HEK293 (cell line): ENCODE measurements at regions not wholly inside any gene's neighbourhood (a gene's known extent, or its start where the extent isn't known, plus 50 kb on each side); places are given as distances from the start of the nearest gene placed in this dataset.

ENCODE experiments used
- CTCF ChIA-PET: fragments of 350-600 bp; formaldehyde crosslinking; extraction: SDS; loops from one replicate; lab custom pipeline; 2021; ENCODE audit warnings: antibody characterized with exemption; lab: Yijun Ruan, JAX
- POLR2A ChIA-PET: fragments of 300-600 bp; formaldehyde crosslinking; extraction: SDS; loops from one replicate; lab custom pipeline; 2020; ENCODE audit warnings: antibody characterized with exemption, inconsistent platforms; lab: Yijun Ruan, JAX
- H3K27ac ChIP-seq: fragments of 200-500 bp; sonication (Bioruptor generic); 2 replicates; pipeline ENCODE4 v1.5.1; 2014; ENCODE audit warnings: low read depth, low read length, control low read depth, inconsistent platforms; ENCODE audit errors: extremely low read depth
- H3K36me3 ChIP-seq, 2 experiments: fragments of 200-500 bp in 1 of 2; sonication (Bioruptor generic) in 1 of 2; 1 replicate in 1 of 2; 2 replicates in 1 of 2; pipeline ENCODE4 v1.5.1; 2014 to 2017; ENCODE audit warnings: inconsistent platforms in 2 of 2, low read length in 2 of 2; ENCODE audit not compliant: control insufficient read depth in 2 of 2, insufficient read depth in 1 of 2
- H3K4me1 ChIP-seq: fragments of 200-500 bp; sonication (Bioruptor generic); 2 replicates; pipeline ENCODE4 v1.5.1; 2014; ENCODE audit warnings: mild to moderate bottlenecking, low read length, inconsistent platforms; ENCODE audit not compliant: control insufficient read depth, insufficient read depth
- H3K4me3 ChIP-seq: 2 replicates; pipeline ENCODE4 v1.5.1; 2011; ENCODE audit warnings: low read depth, mild to moderate bottlenecking, control low read depth, low read length, moderate library complexity
- H3K9me3 ChIP-seq: fragments of 200-500 bp; sonication (Bioruptor generic); 2 replicates; pipeline ENCODE4 v1.5.1; 2014; ENCODE audit warnings: low read depth, low read length, inconsistent platforms; ENCODE audit not compliant: control insufficient read depth, insufficient read depth
- KLF1 ChIP-seq: fragments of 450-650 bp; formaldehyde crosslinking; IDR thresholded peaks from 2 replicates; pipeline ENCODE4 v1.5.1; 2016; ENCODE audit warnings: missing biosample characterization, missing genetic modification characterization
- KLF17 ChIP-seq: fragments of 450-650 bp; formaldehyde crosslinking; IDR thresholded peaks from 2 replicates; pipeline ENCODE4 v1.5.1; 2016; ENCODE audit warnings: missing biosample characterization, missing genetic modification characterization
- PRDM10 ChIP-seq: fragments of 450-650 bp; formaldehyde crosslinking; IDR thresholded peaks from 2 replicates; pipeline ENCODE4 v1.5.1; 2016; ENCODE audit warnings: missing biosample characterization, missing genetic modification characterization
- SALL2 ChIP-seq: fragments of 450-650 bp; formaldehyde crosslinking; IDR thresholded peaks from 2 replicates; pipeline ENCODE4 v1.5.0; 2017; ENCODE audit warnings: missing biosample characterization, mild to moderate bottlenecking, missing genetic modification characterization, borderline replicate concordance
- SP2 ChIP-seq: fragments of 450-650 bp; formaldehyde crosslinking; IDR thresholded peaks from 2 replicates; pipeline ENCODE4 v1.5.1; 2016; ENCODE audit warnings: missing biosample characterization, missing genetic modification characterization
- ZBTB1 ChIP-seq: fragments of 450-650 bp; formaldehyde crosslinking; IDR thresholded peaks from 2 replicates; pipeline ENCODE4 v1.5.1; 2016; ENCODE audit warnings: missing biosample characterization, missing genetic modification characterization
- ZNF121 ChIP-seq: fragments of 450-650 bp; formaldehyde crosslinking; IDR thresholded peaks from 2 replicates; pipeline ENCODE4 v1.5.1; 2016; ENCODE audit warnings: missing biosample characterization, missing genetic modification characterization
- ZNF157 ChIP-seq: fragments of 450-650 bp; formaldehyde crosslinking; IDR thresholded peaks from 2 replicates; pipeline ENCODE4 v1.5.1; 2016; ENCODE audit warnings: missing biosample characterization, missing genetic modification characterization
- ZNF169 ChIP-seq: fragments of 450-650 bp; formaldehyde crosslinking; IDR thresholded peaks from 2 replicates; pipeline ENCODE4 v1.5.1; 2016; ENCODE audit warnings: missing biosample characterization, missing genetic modification characterization
- ZNF174 ChIP-seq: fragments of 450-650 bp; formaldehyde crosslinking; IDR thresholded peaks from 2 replicates; pipeline ENCODE4 v1.5.0; 2017; ENCODE audit warnings: missing biosample characterization, mild to moderate bottlenecking, missing genetic modification characterization
- ZNF366 ChIP-seq: fragments of 450-650 bp; formaldehyde crosslinking; conservative IDR thresholded peaks from 2 replicates; pipeline ENCODE4 v1.5.1; 2016; ENCODE audit warnings: missing biosample characterization, missing genetic modification characterization
- ZNF449 ChIP-seq: fragments of 450-650 bp; formaldehyde crosslinking; IDR thresholded peaks from 2 replicates; pipeline ENCODE4 v1.5.1; 2017; ENCODE audit warnings: missing biosample characterization, mild to moderate bottlenecking, missing genetic modification characterization, moderate library complexity
- ZNF501 ChIP-seq: fragments of 450-650 bp; formaldehyde crosslinking; IDR thresholded peaks from 2 replicates; pipeline ENCODE4 v1.5.1; 2016; ENCODE audit warnings: missing biosample characterization, missing genetic modification characterization
- ZNF555 ChIP-seq: fragments of 450-650 bp; formaldehyde crosslinking; conservative IDR thresholded peaks from 2 replicates; pipeline ENCODE4 v1.5.1; 2017; ENCODE audit warnings: missing biosample characterization, mild to moderate bottlenecking, missing genetic modification characterization, inconsistent platforms
- ZNF596 ChIP-seq: fragments of 450-650 bp; IDR thresholded peaks from 2 replicates; pipeline ENCODE4 v1.5.0; 2018; ENCODE audit warnings: missing biosample characterization, mild to moderate bottlenecking, missing genetic modification characterization, moderate library complexity
- ZNF623 ChIP-seq: fragments of 450-650 bp; formaldehyde crosslinking; IDR thresholded peaks from 2 replicates; pipeline ENCODE4 v1.5.1; 2016; ENCODE audit warnings: missing biosample characterization, missing genetic modification characterization
- ZNF776 ChIP-seq: fragments of 450-650 bp; formaldehyde crosslinking; IDR thresholded peaks from 2 replicates; pipeline ENCODE4 v1.5.0; 2017; ENCODE audit warnings: missing biosample characterization, missing genetic modification characterization, borderline replicate concordance
- ZNF791 ChIP-seq: fragments of 450-650 bp; formaldehyde crosslinking; IDR thresholded peaks from 2 replicates; pipeline ENCODE4 v1.5.1; 2016; ENCODE audit warnings: missing biosample characterization, missing genetic modification characterization
- ZNF837 ChIP-seq: fragments of 450-650 bp; formaldehyde crosslinking; IDR thresholded peaks from 2 replicates; pipeline ENCODE4 v1.5.1; 2016; ENCODE audit warnings: missing biosample characterization, missing genetic modification characterization

- ChIA-PET CTCF (no interaction called here), POLR2A (no interaction called here)
Observed at GRCh38 chr3:72255191-72255590, 470.2 kb upstream of the PROK2 start.

GRCh38 chr3:72254483-72254882, 469.5 kb upstream of the PROK2 start:
- no peak overlapping the region for H3K27ac ChIP-seq
- no peaks in the 10 kb centered on the region for H3K36me3 ChIP-seq
- H3K4me3 ChIP-seq: no peak overlapping the region
- ChIA-PET POLR2A (no interaction called here), CTCF (no interaction called here)
- TF ChIP-seq KLF17 (no peak), ZNF174 (tag by site-specific recombination) (no peak), ZNF366 (tag by site-specific recombination) (no peak), ZNF169 (no peak), ZNF596 (no peak), ZNF837 (no peak), ZNF501 (tag by site-specific recombination) (no peak), KLF1 (tag by site-specific recombination) (no peak), ZBTB1 (no peak), ZNF449 (tag by site-specific recombination) (no peak), ZNF157 (tag by site-specific recombination) (no peak), SALL2 (no peak), ZNF121 (tag by site-specific recombination) (no peak), ZNF555 (tag by site-specific recombination) (no peak), SP2 (tag by site-specific recombination) (no peak), ZNF791 (no peak)
- H3K9me3 ChIP-seq: no peaks in the 10 kb centered on the region
- peaks cover 5% of the 10 kb centered on the region; the same call in 1 of the 2 replicates for H3K4me1 ChIP-seq

More at GRCh38 chr3:72255191-72255590, 470.2 kb upstream of the PROK2 start:
- Histone ChIP-seq H3K36me3 (no peaks in the 10 kb centered on the region), H3K27ac (peak overlapping the region; percentile 66; the same call in 1 of the 2 replicates), H3K9me3 (no peaks in the 10 kb centered on the region), H3K4me3 (no peak overlapping the region), H3K4me1 (peaks cover 5% of the 10 kb centered on the region; the same call in 1 of the 2 replicates)
- TF ChIP-seq ZNF623 (tag by site-specific recombination) (no peak), PRDM10 (tag by site-specific recombination) (0 out of 2 replicates have a peak, but pooled peaks have one; percentile 40), ZNF776 (no peak)
- TF ChIP-seq, all 188 proteins: peak for 1
